ENCODE measurements at regions not wholly inside any gene's neighbourhood (a gene's known extent, or its start where the extent isn't known, plus 50 kb on each side); places are given as distances from the start of the nearest gene placed in this dataset.

GRCh38 chr6:154561750-154562149 lies 51.3 kb upstream of the CNKSR3 start:
- no peak for DNase-seq

GRCh38 chr6:154565331-154565730 lies 54.8 kb upstream of the CNKSR3 start:
- no peak for DNase-seq

DNA sequence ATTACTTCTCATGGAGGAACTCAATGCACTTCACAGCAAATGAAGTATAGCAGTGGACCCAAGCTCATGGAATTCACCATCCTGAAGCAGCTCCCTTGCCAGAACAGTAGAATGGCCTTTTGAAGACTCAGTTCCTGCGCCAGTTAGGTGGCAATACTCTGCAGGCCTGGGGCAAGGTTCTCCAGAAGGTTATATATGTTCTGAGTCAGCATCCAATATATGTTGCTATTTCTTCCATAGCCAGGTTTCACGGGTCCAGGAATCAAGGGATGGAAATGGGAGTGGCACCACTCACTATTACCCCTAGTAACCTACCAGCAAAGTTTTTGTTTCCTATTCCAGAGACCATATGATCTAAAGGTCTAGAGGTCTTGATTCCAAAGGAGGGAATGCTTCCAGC lies 56.4 kb upstream of the CNKSR3 start:
- DNase-seq = no peak

DNA sequence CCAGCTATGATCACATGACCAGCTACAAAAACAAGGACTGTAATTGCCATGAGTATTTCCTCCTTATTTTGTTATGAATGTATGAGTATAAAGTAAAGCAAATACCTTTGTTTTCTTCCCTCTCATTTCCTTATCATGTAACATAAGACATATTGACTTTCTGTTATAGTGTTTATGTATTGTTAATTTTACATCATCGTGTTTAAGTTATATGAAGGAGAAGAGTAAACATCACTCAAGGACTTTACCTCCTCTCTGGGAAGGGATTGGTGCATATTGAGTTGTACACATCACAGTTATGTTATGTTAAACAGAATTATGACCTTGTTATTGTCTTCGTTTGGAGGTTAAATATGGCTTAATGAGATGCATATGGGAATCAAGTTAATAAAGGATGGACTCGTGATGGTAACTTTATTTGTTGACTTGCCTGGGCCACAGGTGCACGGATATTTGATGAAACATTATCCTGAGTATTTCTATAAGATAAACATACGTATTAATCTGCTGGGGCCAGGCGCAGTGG lies 57.3 kb upstream of the CNKSR3 start:
- no peak for DNase-seq

GRCh38 chr6:154569156-154569862 lies 58.8 kb upstream of the CNKSR3 start:
- DNase-seq = peak; percentile 40

GRCh38 chr6:154570505-154570904 lies 60.0 kb upstream of the CNKSR3 start:
- DNase-seq = no peak

DNA sequence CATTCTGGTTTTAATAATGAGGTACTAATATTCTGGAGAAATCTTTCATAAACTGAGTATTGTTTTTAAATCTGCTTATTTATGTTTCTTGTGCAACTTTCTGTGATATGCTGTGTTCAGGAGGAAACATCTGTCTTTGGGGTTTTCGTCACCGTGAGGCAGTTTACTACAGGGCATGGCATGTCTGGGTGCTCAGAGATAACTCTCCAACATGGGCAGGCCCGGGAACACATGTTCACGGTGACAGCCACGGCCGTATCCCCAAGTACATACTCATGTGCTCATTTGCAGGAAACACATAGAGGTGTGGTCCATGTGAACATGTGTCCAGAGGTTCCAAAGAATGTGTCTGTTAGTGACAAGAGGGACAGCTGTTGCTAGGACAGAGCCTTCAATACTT lies 62.1 kb upstream of the CNKSR3 start:
- DNase-seq = no peak

- DNase-seq = no peak
These were observed 67.6 kb upstream of the CNKSR3 start for GRCh38 chr6:154578004-154578559.

- no peak for DNase-seq
These were observed 68.6 kb upstream of the CNKSR3 start for GRCh38 chr6:154579046-154579445.

DNA sequence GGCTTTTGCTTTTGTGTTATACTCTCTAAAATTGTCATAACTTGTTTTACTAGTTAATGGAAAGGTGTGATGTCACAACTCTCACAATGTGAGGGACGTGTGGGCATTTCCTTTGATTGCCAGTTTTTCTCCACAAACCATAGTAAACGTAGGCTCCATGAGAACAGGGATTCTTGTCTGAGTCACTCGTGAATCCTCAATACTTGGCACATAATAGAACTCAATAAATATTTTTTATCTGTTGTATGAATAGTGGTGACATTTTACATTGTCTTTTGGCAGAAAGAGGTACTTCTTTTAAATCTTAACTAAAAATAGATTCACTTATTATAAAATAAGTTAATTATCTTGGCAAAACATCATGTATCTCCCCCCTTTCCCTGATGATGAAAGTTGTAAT lies 69.0 kb upstream of the CNKSR3 start:
- DNase-seq = no peak

DNA sequence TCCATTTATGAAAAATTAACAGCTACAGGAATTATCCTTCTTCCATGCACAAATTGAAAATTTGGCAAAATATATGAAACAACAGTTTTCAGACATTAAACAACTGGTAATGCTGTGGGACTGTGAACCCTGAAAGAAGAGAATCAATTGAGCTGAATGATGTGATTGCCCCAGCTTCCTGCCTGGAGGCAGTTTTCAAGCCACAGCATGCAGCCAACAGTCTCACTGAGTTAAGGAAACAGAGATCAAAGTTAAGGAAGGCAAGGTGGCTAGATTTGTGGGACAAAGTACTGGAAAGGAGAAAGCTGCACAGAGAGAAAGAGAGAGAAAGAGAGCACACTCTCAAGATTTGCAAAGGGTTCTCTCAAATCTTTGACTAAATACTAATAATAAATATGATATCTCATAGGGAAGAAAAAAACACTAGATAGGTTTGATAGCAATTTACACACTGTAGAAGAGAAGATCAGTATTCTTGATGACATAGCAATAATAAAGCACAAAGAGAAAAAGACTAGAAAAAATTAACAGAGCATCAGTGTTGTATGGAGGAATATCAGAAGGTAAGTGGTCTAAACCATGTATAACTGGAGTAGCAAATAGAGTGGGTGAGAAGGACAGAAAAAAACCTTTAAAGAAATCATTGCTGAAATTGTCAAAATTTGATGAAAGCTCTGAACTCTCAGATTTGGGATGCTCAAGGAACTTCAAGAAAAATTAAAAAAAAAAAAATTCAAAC lies 70.1 kb upstream of the CNKSR3 start:
- no peak for DNase-seq

GRCh38 chr6:154582696-154583095 lies 72.2 kb upstream of the CNKSR3 start:
- DNase-seq = no peak

DNA sequence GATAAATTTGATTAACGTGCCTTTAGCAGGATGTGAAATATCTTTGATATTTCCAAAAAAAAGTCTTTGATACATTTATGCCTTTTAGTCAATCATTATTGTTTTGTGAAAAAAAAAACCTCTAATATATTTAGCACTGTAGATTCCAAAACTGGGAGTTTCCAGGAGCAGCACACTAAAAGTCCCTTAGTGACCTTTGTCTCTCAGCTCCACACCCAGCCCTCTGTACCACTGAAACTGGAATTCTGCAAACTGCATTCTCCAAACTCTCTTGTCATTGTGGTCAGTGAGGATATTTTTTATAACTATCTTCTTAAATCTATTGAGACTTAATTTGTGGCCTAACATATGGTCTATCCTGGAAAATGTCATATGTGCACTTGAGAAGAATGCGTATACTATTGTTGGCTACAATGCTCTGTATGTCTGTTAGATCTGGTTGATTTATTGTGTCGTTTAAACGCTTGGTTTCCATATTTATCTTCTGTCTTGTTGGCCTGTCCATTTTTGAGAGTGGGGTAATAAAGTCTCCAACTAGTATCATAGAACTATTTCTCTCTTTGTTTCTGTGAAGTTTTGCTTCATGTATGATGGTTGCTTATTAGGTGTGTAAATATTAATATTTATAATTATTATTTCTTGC lies 73.2 kb upstream of the CNKSR3 start:
- no peak for DNase-seq

DNA sequence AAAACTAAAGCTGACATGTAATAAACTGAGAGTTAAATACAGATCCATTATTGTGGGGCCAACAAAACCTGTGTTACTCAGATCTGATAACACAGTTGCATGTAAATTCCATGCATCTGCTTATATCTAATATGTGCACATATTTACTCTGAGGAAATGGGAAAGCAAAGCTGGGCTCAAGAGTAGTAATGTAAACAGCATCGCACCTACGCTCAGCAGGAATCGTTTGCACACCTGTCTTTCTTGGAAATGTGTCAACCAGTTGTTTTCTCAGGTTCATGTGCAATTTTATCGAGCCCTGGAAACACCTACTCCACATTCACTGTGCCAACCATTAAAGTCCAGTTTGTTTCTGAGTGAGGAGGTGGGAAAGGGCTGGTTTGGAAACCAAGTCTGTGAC lies 80.3 kb upstream of the CNKSR3 start:
- DNase-seq = no peak

DNA sequence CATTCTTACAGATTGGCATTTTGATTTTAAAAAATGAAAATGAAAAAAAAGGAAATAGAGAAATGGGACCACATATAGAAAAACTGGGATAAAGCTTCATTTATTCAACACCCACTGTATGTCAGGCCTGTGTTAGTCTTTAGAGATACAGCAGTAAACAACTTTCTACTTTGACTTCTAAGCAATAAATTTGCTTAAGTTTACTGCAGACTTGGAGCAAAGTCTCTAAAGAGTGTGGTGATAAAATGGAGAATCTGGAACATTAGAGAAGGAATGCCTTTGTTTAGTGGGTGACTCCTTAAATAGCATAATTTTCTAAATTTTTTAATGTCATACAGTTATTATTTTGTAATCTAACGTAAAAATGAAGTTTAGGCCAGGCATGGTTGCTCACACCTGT lies 80.7 kb upstream of the CNKSR3 start:
- DNase-seq = no peak

DNA sequence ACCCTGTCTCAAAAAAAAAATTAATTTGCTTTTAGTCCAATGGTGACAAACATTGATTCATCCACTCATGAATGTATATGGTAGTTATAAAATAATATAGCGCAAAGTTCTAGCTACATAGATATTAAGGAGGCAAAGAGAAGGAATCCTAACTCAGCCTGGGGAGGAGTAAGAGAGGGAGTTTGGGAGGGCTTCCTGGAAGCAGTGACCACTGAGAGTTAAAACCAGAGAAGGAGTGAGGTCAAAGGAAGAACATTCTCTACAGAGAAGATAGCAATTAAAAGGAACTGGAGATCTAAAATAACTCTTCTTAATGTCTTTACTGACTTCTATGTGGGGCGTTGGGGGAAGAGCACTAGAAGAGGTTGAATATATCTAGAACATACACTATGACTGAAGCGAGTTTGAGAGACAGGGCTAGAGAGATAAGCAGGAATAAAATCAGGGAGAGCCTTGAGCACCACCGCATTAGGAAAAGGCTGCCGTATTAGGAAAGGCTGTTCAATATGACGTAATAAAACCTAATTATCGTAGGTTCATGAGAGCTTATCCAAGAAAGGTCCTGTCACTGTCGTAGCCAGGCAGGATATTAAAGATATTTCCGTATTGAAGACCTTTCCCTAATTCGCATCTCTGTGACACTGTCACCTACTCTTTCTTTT lies 81.8 kb upstream of the CNKSR3 start:
- DNase-seq = no peak

DNA sequence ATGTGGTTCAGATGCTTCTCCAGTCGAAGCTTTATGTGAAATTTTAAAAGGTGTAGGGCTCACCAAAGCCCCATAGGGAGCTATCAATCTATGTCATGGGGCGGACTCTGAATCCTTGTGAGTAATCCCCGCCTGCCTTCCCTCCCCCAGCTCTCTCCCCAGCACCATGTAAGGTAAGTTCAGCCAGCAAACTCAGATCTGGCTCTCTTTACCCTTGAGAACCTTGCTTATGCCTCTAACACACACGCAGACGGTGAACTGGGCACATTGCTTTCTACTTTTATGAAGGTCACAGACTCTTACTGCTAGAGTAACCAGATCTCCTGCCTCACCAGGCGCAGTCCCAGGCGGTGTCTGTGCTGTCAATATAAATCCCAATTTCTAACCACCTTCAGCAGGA lies 82.6 kb upstream of the CNKSR3 start:
- DNase-seq = no peak

- no peak for DNase-seq
These were observed 84.2 kb upstream of the CNKSR3 start for GRCh38 chr6:154594496-154595198.

GRCh38 chr6:154595538-154595937 lies 85.1 kb upstream of the CNKSR3 start:
- DNase-seq = no peak

- DNase-seq = no peak
These were observed 85.5 kb upstream of the CNKSR3 start for GRCh38 chr6:154596009-154596408.

- DNase-seq = no peak
These were observed 86.2 kb upstream of the CNKSR3 start for GRCh38 chr6:154596701-154597100.

DNA sequence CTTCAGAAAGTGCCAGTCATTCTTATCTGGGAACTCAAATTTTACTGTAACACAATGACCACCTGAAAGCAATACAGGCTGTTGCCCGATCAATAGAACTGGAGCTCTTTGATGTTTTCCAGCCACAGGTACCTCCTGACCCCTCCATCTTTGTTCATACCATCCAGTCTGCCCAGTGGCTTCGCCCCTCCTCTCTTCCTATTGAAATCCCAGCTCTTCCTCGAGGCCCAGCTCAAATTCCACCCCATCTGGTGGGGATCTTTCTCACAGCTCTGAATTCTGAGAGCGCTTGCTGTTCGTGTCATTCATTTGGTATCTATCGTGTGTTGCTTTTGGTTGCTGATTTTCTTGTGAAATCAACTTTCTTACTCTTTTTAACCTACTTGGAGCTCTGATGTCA lies 87.9 kb upstream of the CNKSR3 start:
- DNase-seq = no peak

All from left hindlimb (tissue), 1 donor.